ENCODE measurements at regions not wholly inside any gene's neighbourhood (a gene's known extent, or its start where the extent isn't known, plus 50 kb on each side); places are given as distances from the start of the nearest gene placed in this dataset.

DNA sequence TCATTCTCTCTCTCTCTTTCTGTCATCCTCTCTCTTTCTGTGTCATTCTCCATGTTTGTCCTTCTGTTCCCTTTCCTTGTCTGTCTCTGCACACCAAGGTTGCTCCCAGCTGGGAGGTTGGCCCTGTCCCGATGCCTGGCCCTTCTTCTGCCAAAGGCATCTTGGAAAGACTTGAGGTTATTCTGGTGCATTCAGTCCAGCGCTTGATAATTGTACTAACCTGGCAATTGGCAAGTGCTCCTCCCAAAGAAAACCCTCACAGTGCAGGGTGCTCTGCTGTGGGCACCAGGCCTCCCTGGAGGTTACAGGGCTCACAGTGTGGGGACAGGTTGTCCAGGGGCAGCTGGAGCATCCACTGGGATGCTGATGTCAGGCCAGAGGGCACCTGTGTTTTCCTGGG, 95.4 kb downstream of the GLI2 start:
- in situ Hi-C loops (cut with MboI; ENCODE audit: low sequenced_read_pairs, unreplicated experiment), result no loop called here
- TF ChIP-seq, protein P1, sequence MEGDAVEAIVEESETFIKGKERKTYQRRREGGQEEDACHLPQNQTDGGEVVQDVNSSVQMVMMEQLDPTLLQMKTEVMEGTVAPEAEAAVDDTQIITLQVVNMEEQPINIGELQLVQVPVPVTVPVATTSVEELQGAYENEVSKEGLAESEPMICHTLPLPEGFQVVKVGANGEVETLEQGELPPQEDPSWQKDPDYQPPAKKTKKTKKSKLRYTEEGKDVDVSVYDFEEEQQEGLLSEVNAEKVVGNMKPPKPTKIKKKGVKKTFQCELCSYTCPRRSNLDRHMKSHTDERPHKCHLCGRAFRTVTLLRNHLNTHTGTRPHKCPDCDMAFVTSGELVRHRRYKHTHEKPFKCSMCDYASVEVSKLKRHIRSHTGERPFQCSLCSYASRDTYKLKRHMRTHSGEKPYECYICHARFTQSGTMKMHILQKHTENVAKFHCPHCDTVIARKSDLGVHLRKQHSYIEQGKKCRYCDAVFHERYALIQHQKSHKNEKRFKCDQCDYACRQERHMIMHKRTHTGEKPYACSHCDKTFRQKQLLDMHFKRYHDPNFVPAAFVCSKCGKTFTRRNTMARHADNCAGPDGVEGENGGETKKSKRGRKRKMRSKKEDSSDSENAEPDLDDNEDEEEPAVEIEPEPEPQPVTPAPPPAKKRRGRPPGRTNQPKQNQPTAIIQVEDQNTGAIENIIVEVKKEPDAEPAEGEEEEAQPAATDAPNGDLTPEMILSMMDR (IDR thresholded peaks at IDR 0.05; ENCODE audit: borderline replicate concordance, control extremely low read depth, extremely low read depth, insufficient read depth, missing control alignments), result no peak
- DNase-seq (ENCODE audit: low spot score), result no peak

DNA sequence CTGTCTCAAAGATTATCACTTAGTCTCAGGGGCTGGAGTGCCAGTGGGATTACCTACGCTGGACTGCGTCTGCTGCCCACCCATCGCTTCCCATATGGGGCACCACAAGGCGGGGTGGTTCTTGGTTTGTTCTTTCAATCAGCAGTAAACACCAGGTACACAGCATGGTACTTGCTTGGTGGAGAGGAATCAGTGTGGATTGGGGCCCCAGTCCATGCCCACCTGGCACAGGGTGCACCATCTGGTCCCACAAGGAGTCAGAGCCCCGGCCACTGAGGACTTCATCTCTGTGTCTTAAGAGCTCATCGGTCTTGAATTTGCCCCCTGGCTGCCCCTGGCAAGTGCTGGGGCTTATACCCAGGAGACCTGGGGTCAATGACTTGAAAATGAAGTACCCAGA, 96.2 kb downstream of the GLI2 start:
- DNase-seq (ENCODE audit: low spot score), result no peak
- in situ Hi-C loops (cut with MboI; ENCODE audit: low sequenced_read_pairs, unreplicated experiment), result no loop called here
- TF ChIP-seq, protein P1 (IDR thresholded peaks at IDR 0.05; ENCODE audit: borderline replicate concordance, control extremely low read depth, extremely low read depth, insufficient read depth, missing control alignments), result no peak

DNA sequence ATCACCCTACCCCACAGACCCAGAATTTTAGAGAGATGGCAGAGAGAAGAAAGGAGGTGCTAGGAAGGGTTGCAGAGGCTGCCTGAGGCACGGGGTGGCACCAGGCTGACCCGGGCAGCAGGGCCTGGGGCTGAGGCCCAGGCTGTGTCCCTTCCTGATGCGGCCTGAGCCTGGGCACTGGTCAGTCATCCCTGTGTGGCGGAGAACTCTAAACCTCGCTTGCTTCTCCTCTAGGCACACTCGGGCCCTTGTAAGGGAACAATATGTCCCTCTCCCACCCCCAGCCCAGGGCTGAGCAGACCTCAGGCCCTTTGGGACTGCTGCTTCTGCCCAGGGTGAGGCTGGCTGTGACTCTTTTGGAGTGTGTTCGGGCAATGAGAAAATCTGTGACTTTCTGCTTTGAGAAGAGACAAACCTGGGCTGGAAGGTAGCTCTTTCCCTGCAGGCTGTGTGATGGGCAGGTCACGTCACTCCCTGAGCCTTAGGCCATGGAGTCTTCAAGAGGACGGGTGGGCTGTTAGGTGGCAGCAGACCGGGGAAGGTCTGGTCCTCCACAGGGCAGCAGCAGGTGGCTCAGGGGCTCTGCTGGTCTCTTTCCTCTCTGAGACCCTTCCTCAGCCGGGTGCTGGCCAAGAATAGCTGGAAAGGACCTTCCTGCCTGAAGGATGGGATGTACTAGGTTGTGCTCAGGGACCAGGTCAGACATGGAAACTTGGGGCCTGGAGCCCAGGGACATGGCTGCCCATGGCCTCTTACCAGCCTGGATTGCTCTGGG, 96.8 kb downstream of the GLI2 start:
- no peak for DNase-seq (ENCODE audit: low spot score)
- TF ChIP-seq, protein P1 (IDR thresholded peaks at IDR 0.05; ENCODE audit: borderline replicate concordance, control extremely low read depth, extremely low read depth, insufficient read depth, missing control alignments), result no peak
- in situ Hi-C loops (cut with MboI; ENCODE audit: low sequenced_read_pairs, unreplicated experiment), result no loop called here

DNA sequence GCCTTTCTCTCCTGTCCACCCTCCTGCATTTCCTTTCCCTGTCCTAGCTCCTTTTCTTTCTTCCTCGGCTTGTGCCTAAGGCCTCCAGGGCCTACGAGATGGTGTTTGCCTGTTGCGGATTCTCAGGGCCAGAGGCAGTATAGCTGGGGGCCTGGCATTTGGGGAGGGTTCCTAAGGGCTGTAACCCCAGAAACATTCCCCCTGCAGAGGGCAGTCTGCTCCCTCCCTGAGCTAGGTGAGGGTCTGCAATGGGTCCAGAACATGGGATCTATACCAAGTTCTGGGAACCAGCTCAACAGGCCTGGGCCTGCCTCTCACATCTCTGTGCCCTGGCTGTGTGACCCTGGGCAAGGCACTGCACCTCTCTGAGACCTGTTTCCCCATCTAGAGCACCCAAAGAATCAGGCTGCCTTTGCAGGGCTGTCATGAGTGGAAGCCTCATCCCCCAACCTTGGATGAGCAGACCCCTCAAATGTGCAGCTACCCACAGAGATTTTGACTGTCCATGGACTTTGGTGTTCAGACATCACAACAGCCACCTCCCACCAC, 97.5 kb downstream of the GLI2 start:
- DNase-seq (ENCODE audit: low spot score), result no peak
- TF ChIP-seq, protein P1 (IDR thresholded peaks at IDR 0.05; ENCODE audit: borderline replicate concordance, control extremely low read depth, extremely low read depth, insufficient read depth, missing control alignments), result no peak
- in situ Hi-C loops (cut with MboI; ENCODE audit: low sequenced_read_pairs, unreplicated experiment), result no loop called here

DNA sequence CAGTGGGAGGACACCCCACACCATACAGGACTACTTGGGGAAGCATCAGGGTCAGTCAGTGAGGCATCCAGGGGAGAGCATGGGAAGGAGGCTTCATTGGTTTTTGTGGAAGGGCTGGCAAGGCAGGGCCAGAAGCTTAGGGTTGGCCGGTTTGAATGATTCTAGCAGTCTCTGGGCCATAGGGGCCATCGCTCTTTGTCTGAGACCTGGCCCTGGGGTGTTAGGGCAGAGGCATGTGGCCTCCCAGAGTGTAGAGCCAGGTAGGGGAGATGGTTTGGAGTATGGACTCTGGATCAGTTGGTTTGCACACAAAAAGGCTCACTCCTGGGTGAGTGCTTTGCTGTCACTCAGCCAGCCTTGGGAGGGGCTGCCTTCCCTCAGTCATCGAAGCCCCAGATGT, 98.5 kb downstream of the GLI2 start:
- in situ Hi-C loops (cut with MboI; ENCODE audit: low sequenced_read_pairs, unreplicated experiment), result no loop called here
- no peak for DNase-seq (ENCODE audit: low spot score)
- TF ChIP-seq, protein P1 (IDR thresholded peaks at IDR 0.05; ENCODE audit: borderline replicate concordance, control extremely low read depth, extremely low read depth, insufficient read depth, missing control alignments), result no peak

DNA sequence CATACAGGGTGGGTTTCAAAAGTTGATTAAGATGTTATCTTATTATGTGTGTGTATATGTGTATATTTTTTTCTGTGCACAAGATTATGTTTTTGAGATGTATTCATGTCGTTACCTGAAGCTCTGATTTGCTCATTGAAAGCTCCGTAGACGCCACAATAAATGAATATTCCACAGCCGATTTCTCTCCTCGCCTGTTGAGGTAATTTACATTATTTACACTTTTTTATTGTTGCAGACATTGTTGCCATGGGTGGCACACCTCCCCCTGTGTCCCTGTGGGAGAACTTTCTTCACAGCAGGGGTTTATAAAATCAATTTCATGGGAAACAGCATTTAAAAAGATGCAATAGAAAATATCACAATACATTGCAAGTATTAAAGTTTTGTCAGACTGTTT, 100.6 kb downstream of the GLI2 start:
- DNase-seq (ENCODE audit: low spot score), result no peak
- TF ChIP-seq, protein P1 (IDR thresholded peaks at IDR 0.05; ENCODE audit: borderline replicate concordance, control extremely low read depth, extremely low read depth, insufficient read depth, missing control alignments), result no peak
- in situ Hi-C loops (cut with MboI; ENCODE audit: low sequenced_read_pairs, unreplicated experiment), result no loop called here
